Lung (tissue), 11 donors: ENCODE measurements at regions not wholly inside any gene's neighbourhood (a gene's known extent, or its start where the extent isn't known, plus 50 kb on each side); places are given as distances from the start of the nearest gene placed in this dataset.

Source experiments
- ATAC-seq: fragments of 200-7000 bp; cut with Tn5 transposase; one replicate; pipeline ENCODE4 v1.9.1; 2020; ENCODE audit warnings: moderate number of reproducible peaks; ENCODE audit not compliant: insufficient read depth, low FRiP score
- DNase-seq, 3 donors: peaks; one replicate each; pipeline ENCODE4 v3.0.0-alpha.2; 2013 to 2017
- H3K27ac ChIP-seq, 2 donors: one replicate each; pipeline ENCODE4 v1.5.1; 2013; ENCODE audit warnings: mild to moderate bottlenecking in 2 of 2, moderate library complexity in 2 of 2, control low read depth in 1 of 2, inconsistent platforms in 1 of 2, low read depth in 1 of 2, low read length in 1 of 2
- H3K27me3 ChIP-seq, 3 donors: one replicate each; pipeline ENCODE4 v1.5.1; 2013; ENCODE audit warnings: low read length in 2 of 3; ENCODE audit not compliant: control insufficient read depth in 3 of 3, insufficient read depth in 3 of 3
- H3K36me3 ChIP-seq, 4 donors: one replicate each; pipeline ENCODE4 v1.5.1; 2013; ENCODE audit warnings: low read length in 4 of 4, mild to moderate bottlenecking in 1 of 4, moderate library complexity in 1 of 4; ENCODE audit not compliant: control insufficient read depth in 4 of 4, insufficient read depth in 4 of 4
- H3K4me1 ChIP-seq, 5 donors: one replicate each; pipeline ENCODE4 v1.5.1; 2013; ENCODE audit warnings: low read length in 5 of 5, mild to moderate bottlenecking in 2 of 5, moderate library complexity in 1 of 5; ENCODE audit not compliant: control insufficient read depth in 5 of 5, insufficient read depth in 5 of 5
- H3K4me3 ChIP-seq: one replicate; pipeline ENCODE4 v1.5.1; 2013; ENCODE audit warnings: mild to moderate bottlenecking, control low read depth, moderate library complexity
- H3K9ac ChIP-seq, 2 donors: one replicate each; pipeline ENCODE4 v1.5.1; 2013; ENCODE audit warnings: low read length in 2 of 2, control low read depth in 1 of 2; ENCODE audit not compliant: insufficient read depth in 1 of 2
- H3K9me3 ChIP-seq, 4 donors: one replicate each; pipeline ENCODE4 v1.5.1; 2013; ENCODE audit warnings: low read length in 3 of 4, mild to moderate bottlenecking in 1 of 4, moderate library complexity in 1 of 4; ENCODE audit not compliant: control insufficient read depth in 4 of 4, insufficient read depth in 3 of 4
- CTCF ChIP-seq: IDR thresholded peaks from 2 replicates; pipeline ENCODE4 v1.5.1; 2012; ENCODE audit warnings: mild to moderate bottlenecking; ENCODE audit errors: control extremely low read depth, extremely low read depth
- WGBS, 2 donors: extraction: QIAGEN DNeasy Blood & Tissue Kit; methylation state at CpG; one replicate each; pipeline ENCODE4 v1.1.7; 2013; 5-methylcytosine and 5-hydroxymethylcytosine counted together
- donor health status: control.
- donor health status: control.
- donor health status: Bipolar disorder and iron deficiency.
- donor health status: healthy.
- donor health status: DM: yes; HTN: yes; CAD: no.

- peaks cover 0 to 5% (median 4%) of the 10 kb centered on the region in 5 donors for H3K4me1 ChIP-seq
- WGBS, 2 donors, result 2 to 3% methylated on average over 63 to 73 of the region's 73 CpGs
- no peaks in the 10 kb centered on the region for H3K36me3 ChIP-seq
- TF ChIP-seq CTCF, result no peak
- peaks cover 0 to 10% (median 0%) of the 10 kb centered on the region in 4 donors for H3K9me3 ChIP-seq
- H3K27me3 ChIP-seq, result peaks cover 0 to 4% (median 4%) of the 10 kb centered on the region in 3 donors
- peak; percentile 58 for ATAC-seq
- peak overlapping the region; percentile 21 for H3K4me3 ChIP-seq
- no peak overlapping the region for H3K9ac ChIP-seq
- no peak overlapping the region for H3K27ac ChIP-seq
- DNase-seq, result peak; percentile 86 to 90 (median 89)
Observed at GRCh38 chr9:71446473-71447411, 321.6 kb downstream of the CEMIP2 start.

- WGBS, 2 donors, result 45 to 52% methylated on average over 14 of the region's 14 CpGs
- peaks cover 0 to 4% (median 4%) of the 10 kb centered on the region in 3 donors for H3K27me3 ChIP-seq
- ATAC-seq, result no peak
Observed at GRCh38 chr9:71446106-71446472, 322.2 kb downstream of the CEMIP2 start.

GRCh38 chr9:71442937-71443336 lies 321.5 kb upstream of the TRPM3 start:
- peaks cover 0 to 9% (median 4%) of the 10 kb centered on the region in 3 donors for H3K27me3 ChIP-seq
- no peak for TF ChIP-seq CTCF
- no peak overlapping the region for H3K4me3 ChIP-seq
- H3K36me3 ChIP-seq, result no peaks in the 10 kb centered on the region
- H3K9me3 ChIP-seq, result peaks cover 0 to 10% (median 0%) of the 10 kb centered on the region in 4 donors
- H3K4me1 ChIP-seq, result peaks cover 0 to 5% (median 4%) of the 10 kb centered on the region in 5 donors
- WGBS, 2 donors, result 93% methylated on average over 3 of the region's 3 CpGs
- DNase-seq (no peak), ATAC-seq (no peak)
- no peak overlapping the region for H3K27ac ChIP-seq
- no peak overlapping the region for H3K9ac ChIP-seq

More at GRCh38 chr9:71446106-71446472, 322.2 kb downstream of the CEMIP2 start:
- Histone ChIP-seq H3K4me3 (no peak overlapping the region), H3K4me1 (peaks cover 0 to 5% (median 4%) of the 10 kb centered on the region in 5 donors), H3K9me3 (peaks cover 0 to 10% (median 0%) of the 10 kb centered on the region in 4 donors), H3K36me3 (no peaks in the 10 kb centered on the region), H3K9ac (no peak overlapping the region), H3K27ac (no peak overlapping the region)
- no peak for TF ChIP-seq CTCF
- no peak for DNase-seq
